Stimulated activated CD8-positive, alpha-beta memory T cell treated with anti-CD3 and anti-CD28 coated beads, Interleukin-12 subunit alpha, Interleukin-12 subunit beta, amount 100 ng/mL, for 4 hours (primary cell): ENCODE measurements at regions not wholly inside any gene's neighbourhood (a gene's known extent, or its start where the extent isn't known, plus 50 kb on each side); places are given as distances from the start of the nearest gene placed in this dataset.

ENCODE experiments used
- DNase-seq: peaks from one replicate; pipeline ENCODE4 v3.0.0-alpha.2; 2020; ENCODE audit warnings: low read depth

DNA sequence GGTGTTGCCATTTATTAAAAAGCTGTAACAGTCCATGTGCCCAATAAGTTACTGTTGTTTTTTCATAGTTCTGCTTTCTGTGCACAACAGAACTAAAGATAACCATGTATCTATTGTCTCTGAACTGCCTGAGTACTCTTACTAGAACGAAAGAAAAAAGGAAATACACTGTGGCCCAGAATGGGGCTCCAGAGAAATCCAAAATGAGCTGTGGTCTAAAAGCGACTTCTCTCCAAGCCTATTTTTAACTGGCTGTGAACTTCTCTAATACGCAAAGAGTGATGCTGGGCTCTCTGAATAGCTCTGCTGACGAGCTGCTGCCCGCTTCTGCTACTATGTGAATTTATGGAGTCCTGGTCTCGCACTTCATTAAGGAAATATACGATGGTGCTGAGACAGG lies 56.2 kb upstream of the LPP start:
- no peak for DNase-seq

GRCh38 chr3:188099907-188100306 lies 54.0 kb upstream of the LPP start:
- no peak for DNase-seq

GRCh38 chr3:188102861-188103547 lies 51.0 kb upstream of the LPP start:
- no peak for DNase-seq

DNA sequence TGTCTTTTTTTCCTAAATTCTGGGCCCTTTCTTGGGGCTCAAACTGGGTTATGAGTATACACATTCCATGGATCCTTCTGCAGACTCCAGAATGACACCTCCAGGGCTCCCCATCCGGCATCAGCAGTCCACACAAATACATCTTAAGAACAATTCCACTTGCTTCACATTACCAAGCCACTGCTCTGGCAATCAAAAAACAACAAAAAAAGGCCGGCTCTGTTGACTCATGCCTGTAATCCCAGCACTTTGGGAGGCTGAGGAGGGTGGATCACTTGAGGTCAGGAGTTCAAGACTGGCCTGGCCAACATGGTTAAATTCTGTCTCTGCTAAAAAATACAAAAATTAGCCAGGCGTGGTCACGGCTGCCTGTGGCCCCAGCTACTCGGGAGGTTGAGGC lies 49.9 kb upstream of the LPP start:
- no peak for DNase-seq
